NCI-H1417 treated with DMSO at 0.1 percent for 48 hours (cell line): ENCODE measurements at regions not wholly inside any gene's neighbourhood (a gene's known extent, or its start where the extent isn't known, plus 50 kb on each side); places are given as distances from the start of the nearest gene placed in this dataset.
"Not testable (repeated sequence)": the region's sequence is repeated elsewhere in the genome, so short reads cannot be mapped to it uniquely, and the experiment has no call there.

Experiments used
- DNase-seq: peaks from one replicate; lab custom pipeline; 2025; lab: John Stamatoyannopoulos, UW

DNA sequence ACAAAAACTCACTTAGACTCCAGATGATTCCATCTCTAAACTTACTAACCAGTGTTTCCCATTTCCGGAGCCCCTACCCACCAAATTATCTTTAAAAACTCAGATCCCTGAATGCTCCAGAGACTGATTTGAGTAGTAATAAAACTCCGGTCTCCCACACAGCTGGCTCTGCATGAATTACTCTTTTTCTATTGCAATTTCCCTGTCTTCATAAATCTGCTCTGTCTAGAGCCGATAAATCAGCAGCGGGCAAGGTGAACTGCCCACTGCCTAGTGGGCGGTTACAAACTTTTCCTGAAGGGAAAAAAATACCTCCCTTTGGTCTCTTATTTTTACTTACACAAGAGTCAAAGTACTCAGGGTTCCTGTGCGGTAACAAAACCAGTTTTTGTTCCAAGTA, 624.4 kb upstream of the RORB start:
- DNase-seq, result no peak

DNA sequence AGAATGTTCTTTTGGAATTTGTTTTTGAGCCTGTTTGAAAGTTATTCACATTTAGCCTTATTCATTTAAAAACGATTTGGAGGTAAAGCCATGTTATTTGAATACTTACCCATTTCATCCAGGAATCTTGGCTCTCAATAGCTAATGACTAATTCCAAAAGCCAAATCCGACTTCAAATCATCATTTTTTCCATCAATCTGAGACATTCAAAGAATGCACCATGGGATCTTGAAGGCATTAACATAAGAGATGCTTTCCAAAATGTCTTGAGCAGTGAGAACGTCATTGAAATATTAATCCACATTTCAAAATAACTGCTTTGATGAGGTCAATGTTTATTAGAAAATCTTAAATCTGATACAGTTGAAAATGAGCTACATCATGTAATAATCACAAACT, 617.0 kb upstream of the RORB start:
- DNase-seq, result no peak

DNA sequence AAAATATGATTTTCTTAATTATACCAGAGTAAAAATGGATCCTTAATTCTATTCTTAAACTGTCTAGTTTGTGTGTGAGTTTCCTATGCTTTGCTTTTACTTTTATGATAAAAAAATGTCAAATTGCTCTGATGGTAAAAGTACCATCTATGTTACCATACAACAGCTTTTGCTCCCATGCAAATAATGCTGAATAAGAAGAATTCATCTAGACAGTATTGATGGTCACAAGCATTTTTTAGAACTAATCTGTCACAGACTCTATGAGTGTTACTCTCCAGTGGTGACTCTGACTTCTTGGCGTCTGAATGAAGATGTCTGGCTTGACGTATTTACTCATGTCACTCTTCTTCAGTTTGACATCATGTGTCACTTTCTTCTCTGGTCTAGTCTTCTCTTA, 608.1 kb upstream of the RORB start:
- no peak for DNase-seq

DNA sequence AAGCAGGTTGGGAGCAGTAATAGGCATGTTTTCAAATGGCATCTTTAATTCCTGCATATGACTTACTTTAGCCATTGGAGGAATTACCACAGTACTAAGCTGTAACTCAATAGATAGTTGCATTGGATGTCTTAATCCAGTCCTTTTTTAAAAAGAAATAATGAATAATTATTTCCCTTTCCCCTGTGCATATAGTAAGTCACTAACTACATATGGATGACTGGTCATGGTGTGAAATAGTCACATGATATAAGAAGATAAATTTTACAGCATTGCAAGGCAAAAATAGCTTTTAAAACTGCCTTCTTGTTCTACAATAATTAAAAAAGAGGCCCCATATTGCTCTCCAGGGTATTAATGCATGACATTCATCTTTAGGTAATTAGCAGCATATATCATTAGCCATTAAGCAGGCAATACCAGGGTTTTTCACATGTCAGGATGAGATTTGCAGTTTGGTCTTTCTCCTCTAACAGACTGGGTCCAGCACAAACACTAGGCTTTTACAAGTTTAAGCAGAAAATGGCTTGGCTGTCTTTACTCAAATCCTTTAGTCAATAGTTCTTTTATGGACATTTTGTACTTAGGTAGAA, 606.4 kb upstream of the RORB start:
- no peak for DNase-seq

DNA sequence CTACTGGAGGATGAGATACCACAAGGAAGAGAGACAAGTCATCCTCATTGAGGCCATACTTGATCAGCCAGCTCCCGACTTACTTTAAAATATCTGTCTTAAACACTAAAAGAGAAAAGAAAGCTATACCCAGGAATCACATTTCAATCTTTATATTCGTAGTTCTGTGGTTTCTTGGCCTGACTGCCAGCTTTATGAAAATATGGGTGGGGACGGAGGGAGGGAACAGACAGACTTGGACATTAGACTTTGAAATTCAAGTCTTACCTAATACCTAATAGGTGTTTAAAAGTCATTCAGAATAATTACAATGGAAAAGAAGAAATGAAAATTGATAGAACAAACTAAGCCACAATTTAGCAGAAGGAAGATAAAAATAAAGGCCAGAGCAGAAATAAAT, 604.8 kb upstream of the RORB start:
- no peak for DNase-seq

DNA sequence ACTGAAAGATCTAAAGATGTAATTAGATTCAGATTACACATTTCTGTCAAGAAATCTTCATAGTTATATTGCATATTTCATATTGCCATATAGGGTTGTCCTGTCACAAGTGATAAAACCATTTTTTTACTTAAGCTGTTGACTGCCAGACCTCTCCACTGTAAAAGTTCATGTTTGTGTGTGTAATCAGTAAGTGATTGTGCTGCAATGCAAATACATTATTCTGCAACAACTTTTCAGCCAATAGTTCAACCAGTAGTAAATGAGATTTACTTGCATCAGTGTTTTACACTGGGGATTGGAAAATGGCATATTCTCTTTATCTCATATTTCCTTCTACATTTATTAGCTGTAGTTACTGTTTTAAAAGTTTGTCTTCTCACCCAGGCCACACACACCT, 603.9 kb upstream of the RORB start:
- no peak for DNase-seq

DNA sequence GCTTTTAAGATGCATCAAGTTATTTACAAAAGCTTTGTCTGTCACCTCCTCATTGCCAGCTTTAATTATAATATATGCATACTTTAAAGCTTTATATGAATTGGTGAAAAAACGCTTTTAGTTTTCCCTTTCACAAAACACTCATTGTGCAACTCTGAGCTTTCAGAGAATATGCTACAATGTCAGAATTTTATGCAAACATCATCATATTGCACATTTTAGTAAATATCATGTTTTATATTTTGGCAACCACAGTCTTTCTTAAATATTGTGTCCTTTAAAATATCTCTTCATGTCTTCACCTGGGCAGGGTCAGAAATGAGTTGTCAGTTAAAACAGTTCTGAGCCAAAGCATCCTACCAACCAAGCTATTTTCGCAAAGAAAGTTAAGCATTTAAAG, 601.1 kb upstream of the RORB start:
- no peak for DNase-seq

DNA sequence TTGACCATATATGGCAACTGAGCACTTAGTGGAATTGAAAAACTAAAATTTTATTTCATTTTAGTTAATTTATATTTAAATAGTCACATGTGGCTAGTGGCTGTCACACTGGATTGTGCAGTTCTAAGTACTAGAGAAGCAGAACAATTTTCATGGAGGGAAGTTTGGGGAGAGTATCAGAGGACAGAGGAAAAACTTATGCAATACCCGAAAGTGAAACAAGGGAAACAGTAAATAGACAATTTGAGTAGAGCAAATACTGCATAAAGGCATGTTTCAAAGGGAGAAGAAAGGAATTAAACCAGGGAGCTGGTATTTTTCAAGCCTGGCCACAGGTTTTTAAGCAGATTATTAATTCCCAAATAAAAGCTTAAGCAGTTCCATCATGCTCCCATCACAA, 590.5 kb upstream of the RORB start:
- no peak for DNase-seq

DNA sequence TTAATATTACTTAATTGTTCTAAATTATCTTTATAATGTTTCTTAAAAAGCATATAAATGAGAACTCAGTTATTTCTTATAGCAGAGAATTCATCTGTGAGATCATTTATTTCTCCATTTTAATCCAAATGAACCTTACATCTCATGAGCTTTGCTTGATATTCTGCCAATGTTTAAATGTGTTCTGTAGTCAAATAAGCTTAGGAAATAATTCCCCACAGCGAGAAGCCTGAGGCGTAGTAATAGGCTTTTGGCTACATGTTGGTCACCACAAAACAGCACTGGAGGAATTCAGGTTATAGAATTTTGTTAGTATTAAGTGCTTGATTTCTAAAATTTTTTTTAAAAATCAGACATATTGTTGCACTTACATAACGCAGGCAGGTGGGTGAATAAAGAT, 585.3 kb upstream of the RORB start:
- DNase-seq, result no peak

DNA sequence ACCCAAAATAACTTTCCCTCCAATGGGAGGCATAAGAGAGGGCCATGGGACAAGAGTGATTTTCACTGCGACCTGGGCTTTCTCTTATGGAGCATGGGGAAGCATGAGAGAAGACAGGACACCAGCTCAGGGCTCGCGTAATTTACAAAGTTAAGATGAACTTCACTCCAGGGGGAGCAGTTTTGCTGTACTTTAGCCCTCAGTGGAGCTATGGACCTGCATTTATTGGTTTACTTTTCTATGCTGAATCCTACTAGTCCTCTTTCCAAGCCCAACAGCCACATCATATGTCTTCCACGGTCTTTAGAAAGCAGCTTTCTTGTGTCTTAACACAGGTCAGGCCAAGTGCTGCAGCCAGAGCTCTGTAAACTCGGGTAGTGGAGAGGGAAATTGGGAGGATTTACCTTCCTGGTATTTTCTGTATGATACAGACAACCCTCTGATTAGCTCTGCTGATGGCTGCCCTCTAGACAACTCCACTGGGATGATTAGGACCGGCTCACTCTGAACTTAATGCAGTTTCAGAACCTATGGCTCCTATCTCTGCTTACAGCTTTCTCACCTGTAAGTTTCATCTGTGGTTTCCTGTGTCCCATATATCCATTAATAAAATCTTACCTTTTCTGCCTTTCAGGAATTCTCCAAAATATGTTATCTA, 581.0 kb upstream of the RORB start:
- no peak for DNase-seq

DNA sequence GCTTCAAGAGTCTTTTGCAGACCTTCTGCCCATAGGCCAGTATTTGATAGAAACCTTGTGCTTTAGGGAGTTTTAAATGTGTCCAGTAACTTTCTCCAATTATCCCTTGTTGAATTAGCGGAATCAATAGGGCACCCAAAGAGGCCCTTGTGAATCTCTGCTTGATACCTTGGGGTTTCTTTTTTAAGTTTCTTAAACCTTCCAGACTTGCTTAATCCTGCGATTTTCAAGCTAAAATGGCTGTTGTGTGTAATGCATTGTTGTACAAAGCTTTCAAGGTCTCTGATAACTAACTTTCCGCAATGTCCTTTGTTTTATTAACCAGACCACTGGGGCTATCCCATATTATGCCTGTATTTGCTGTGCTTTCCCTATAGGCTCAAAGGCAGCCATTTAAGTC, 577.4 kb upstream of the RORB start:
- no peak for DNase-seq

DNA sequence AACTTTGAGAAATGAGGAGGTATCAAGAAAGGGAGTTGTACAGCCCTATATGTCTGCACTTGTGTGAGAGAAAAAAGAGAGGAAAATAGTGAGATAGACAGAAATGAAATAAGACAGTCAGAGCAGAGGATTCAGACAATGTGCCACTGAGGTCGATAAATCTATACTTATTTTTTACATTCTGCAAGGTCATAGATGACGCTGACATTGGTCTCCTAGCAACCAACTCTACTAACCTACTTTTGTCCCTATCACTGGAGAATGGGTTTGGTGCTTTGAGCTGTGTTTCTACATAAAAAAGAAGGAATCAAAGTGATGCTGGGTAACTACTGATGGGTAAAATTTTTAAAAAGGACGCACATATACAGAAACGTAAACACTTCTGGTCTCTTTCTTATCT, 573.3 kb upstream of the RORB start:
- DNase-seq, result no peak

DNA sequence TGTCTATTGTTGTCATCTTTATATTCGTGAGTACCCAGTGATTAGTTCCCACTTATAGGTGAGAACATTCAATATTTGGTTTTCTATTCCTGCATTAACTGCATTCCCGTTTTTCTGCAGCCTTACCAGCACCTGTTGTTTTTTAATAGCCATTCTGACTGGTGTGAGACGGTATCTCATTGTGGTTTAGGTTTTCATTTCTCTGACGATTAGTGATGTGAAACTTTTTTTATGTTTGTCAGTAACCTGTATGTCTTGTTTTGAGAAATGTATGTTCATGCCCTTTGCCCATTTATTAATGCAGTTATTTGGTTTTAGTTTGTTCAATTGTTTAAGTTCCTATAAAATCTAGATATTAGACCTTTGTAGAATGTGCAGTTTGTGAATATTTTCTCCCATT, 546.0 kb upstream of the RORB start:
- no peak for DNase-seq

DNA sequence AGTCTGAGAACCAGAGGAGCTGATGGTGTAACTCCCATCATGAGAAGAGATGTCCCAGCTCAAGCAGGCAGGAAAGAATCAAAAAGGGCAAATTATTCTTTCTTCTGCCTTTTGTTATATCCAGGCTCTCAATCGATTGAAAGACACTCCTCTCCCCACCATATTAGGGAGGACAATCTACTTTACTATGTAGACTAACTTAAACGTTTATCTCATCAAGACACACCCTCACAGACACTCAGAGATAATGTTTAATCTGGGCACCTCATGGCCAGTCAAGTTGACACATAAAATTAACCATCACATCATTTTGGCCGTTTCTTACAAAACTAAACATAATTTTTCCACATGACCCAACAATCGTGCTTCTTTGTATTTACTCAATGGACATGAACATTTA, 534.3 kb upstream of the RORB start:
- DNase-seq, result no peak

DNA sequence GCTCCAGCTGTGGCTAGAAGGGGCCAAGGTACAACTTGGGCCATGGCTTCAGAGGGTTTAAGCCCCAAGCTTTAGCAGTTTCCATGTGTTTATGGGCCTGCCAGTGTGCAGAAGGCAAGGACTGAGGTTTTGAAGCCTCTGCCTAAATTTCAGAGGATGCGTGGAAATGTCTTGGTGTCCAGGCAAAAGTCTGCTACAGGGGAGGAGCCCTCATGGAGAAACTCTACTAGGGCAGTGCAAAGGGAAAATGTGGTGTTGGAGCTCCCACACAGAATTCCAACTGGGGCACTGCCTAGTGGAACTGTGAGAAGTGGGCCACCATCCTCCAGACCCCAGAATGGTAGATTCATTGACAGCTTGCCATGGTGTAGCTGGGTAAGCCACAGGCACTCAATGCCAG, 527.2 kb upstream of the RORB start:
- no peak for DNase-seq

DNA sequence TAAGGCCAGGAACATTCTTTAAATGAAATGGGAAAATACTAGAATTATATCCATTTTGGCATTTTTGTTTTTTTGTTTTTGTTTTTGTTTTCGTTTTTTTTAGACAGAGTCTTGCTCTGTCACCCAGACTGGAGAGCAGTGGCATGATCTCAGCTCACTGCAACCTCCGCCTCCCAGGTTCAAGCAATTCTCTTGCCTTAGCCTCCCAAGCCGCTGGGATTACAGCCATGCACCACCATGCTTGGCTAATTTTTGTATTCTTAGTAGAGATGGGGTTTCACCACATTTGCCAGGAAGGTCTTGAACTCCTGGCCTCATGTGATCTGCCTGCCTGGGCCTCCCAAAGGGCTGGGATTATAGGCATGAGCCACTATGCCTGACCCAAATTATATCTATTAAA, 520.7 kb upstream of the RORB start:
- not testable (repeated sequence) for DNase-seq

DNA sequence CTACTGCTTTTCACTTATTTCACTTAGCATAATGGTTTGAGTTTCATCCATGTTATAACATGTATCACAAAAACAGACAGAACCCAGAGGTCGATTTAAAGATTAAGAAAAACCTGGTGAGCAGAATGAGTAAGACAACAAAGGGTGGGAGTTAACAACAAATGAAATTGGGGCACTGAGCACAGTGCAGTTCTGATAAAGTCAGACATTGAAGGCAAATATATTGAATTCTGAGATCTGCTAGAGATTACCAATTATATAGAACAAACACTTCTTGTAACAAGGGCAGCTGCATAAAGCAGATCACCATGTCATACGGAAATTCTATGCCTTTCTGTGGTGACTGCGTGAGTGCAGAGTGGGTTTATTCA, 517.3 kb upstream of the RORB start:
- no peak for DNase-seq

DNA sequence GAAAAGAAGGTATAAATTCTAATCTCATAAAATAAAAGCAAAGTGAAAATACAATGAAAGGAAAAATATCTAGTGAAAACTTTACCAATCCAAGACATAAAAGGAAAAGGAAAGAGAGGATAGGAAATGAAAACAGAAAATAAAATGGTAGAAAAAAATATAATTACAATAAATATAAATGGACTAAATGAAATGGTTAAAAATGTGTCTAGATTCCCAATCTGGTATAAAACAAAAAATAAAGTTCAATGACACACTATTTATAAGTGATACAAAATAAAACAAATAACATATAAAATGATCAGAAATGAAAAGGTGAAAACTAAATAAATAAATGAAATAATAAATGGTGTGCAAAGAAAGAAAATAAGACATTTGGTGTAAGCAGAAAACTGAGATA, 516.4 kb upstream of the RORB start:
- DNase-seq, result no peak

DNA sequence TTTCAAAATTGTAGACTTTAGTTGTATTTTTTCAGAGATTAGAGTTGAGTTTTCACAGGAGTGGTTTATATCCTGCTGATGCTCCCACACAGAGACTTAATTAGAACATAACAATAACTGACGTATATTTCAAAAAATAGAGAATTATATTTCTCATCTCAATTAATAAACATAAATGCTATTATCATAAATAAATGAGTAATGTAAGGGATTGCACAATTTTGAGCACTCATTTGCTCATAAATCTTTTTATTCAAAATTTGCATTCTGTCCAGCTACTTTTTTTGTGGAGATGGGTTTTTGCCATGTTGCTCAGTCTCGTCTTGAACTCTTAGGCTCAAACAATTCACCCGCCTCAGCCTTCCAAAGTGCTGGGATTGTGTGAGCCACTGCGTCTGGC, 515.7 kb upstream of the RORB start:
- DNase-seq, result no peak

DNA sequence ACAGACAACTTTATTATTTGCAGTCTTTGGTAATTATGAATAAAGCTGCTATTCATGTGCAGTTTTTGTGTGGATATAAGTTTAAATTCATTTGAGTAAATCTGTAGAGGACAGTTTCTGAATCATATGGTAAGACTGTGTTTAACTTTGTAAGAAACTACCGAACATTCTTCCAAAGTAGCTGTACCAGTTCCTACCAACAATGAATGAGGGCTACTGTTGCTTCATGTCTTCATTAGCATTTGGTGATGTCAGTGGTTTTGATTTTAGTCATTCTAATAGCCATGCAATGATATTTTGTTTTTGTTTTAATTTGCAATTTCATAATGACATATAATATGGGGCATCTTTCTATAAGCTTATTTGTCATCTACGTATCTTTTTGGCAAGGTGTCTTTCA, 501.3 kb upstream of the RORB start:
- DNase-seq, result no peak

DNA sequence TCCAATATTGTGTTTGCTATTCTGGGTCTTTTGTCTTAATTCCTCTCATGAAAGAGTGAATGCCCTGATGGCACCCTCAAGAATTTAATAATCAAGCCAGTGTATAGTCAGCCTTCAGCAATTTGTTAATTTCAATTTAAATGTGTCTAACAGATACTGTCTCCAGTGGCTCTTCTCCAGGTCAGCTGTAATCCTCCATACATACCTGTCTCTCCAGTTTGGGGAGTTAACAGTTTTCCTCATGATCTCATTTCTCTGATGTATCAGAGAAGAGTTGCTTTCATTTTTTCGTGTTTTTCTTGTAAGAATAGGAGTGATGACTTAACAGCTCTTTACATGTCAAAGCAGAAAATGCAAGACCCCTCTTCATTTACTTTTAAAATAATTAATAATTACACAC, 500.3 kb upstream of the RORB start:
- DNase-seq, result no peak

DNA sequence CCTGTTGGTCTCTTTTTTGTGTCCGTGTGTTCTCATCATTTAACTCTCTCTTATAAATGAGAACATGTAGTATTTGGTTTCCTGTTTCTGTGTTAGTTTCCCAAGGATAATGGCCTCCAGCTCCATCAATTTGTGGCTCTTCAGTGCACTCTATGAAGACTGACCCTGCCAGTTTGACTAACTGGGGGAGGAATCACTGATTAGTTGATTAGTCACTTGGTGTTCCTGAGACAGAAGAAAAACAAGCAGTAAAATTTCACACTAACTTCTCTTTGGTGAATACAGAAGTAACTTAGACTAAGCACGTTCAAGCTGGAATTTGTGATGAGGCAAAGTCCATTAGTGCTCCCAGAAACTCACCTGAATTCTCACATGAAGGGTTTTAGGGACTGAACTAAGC, 495.8 kb upstream of the RORB start:
- DNase-seq, result no peak

DNA sequence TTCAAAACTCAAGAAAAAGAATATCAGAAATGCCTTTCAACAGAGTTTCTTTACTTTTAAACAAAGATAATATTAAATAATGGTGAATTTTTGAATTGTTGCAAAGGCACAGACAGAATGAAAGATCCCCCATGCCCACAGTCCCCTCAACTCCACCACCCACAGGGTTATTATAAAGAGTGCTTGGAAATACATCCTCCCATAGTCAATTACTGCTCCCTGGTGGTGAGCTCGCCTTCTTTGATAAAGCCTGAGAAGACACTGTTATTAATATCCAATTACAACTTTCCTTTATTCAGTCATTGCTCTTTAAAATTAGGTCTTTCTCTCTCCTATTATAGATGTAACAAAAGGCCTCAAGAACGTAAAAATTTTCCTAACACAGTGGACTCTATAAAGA, 490.2 kb upstream of the RORB start:
- no peak for DNase-seq

DNA sequence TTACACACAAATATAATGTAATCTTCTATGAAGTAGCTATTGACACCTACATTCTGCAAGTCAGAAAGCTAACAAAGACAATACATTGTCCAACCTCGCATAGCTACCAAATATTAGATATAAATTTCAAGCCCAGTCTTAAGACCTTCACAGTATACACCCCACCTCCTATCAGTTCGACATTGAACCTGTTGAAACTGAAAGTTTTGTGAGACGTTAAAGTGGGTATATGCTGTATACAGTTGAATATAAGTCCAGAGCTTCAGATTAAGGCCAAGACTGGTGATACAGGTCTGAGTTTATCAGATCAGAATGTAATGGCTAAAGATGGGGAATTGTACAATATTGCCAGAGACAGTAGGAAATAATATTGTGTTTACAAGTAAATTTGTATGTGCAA, 489.3 kb upstream of the RORB start:
- DNase-seq, result no peak

DNA sequence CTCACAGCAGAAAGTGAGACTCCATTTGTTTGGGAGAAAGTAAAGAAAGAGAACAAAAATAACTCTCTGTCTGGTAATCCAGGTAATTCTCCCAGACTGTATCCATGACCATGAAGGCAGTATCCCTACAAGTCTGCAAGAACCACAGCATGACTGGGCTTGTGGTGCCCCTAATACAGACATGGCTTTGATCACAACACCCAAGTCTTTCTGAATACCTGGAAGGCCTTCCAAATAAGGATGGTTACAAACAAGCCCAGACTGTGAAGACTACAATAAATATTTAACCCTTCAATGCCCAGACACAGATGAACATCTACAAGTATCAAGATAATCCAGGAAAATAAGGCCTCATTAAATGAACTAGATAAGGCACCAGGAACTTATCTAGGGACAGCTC, 481.1 kb upstream of the RORB start:
- DNase-seq, result no peak
